NAMALWA (cell line): ENCODE measurements at regions not wholly inside any gene's neighbourhood (a gene's known extent, or its start where the extent isn't known, plus 50 kb on each side); places are given as distances from the start of the nearest gene placed in this dataset.
"Not testable (repeated sequence)": the region's sequence is repeated elsewhere in the genome, so short reads cannot be mapped to it uniquely, and the experiment has no call there.

ENCODE experiments used
- DNase-seq: peaks from one replicate; pipeline ENCODE4 v3.0.0-alpha.2; 2015; ENCODE audit warnings: low spot score

GRCh38 chrX:9388450-9388849, 76.4 kb upstream of the TBL1X start:
- DNase-seq: no peak

GRCh38 chrX:9390121-9390520, 74.7 kb upstream of the TBL1X start:
- DNase-seq: no peak

GRCh38 chrX:9390693-9391368, 74.0 kb upstream of the TBL1X start:
- DNase-seq: no peak

- DNase-seq: no peak
Measured at GRCh38 chrX:9392445-9392844, 72.4 kb upstream of the TBL1X start.

GRCh38 chrX:9393571-9393970, 71.3 kb upstream of the TBL1X start:
- DNase-seq: no peak

GRCh38 chrX:9394212-9394611, 70.6 kb upstream of the TBL1X start:
- no peak for DNase-seq

GRCh38 chrX:9396930-9397329, 67.9 kb upstream of the TBL1X start:
- no peak for DNase-seq

- no peak for DNase-seq
Measured at GRCh38 chrX:9401051-9401450, 63.8 kb upstream of the TBL1X start.

GRCh38 chrX:9403374-9403773, 61.5 kb upstream of the TBL1X start:
- DNase-seq: no peak

GRCh38 chrX:9405635-9406034, 59.2 kb upstream of the TBL1X start:
- DNase-seq: peak; percentile 11

GRCh38 chrX:9410889-9411288, 54.0 kb upstream of the TBL1X start:
- DNase-seq: not testable (repeated sequence)

- not testable (repeated sequence) for DNase-seq
Measured at GRCh38 chrX:9411682-9412081, 53.2 kb upstream of the TBL1X start.

GRCh38 chrX:9414416-9414815, 50.4 kb upstream of the TBL1X start:
- DNase-seq: no peak
